Central memory CD8-positive, alpha-beta T cell (primary cell): ENCODE measurements at regions not wholly inside any gene's neighbourhood (a gene's known extent, or its start where the extent isn't known, plus 50 kb on each side); places are given as distances from the start of the nearest gene placed in this dataset.

ENCODE experiments used
- ATAC-seq: fragments of 150-1000 bp; cut with Tn5 transposase; replicated peaks from 2 replicates; pipeline ENCODE4 v1.10.0; 2022; ENCODE audit warnings: mild to moderate bottlenecking, moderate FRiP score, moderate number of reproducible peaks; ENCODE audit not compliant: poor library complexity, severe bottlenecking; ENCODE audit errors: extremely low read depth
- DNase-seq, 2 donors: peaks; one replicate each; pipeline ENCODE4 v3.0.0; 2021; ENCODE audit warnings: low spot score in 2 of 2
- H3K27ac Mint-ChIP-seq: one replicate; pipeline ENCODE4 v1.8.0; 2022; ENCODE audit warnings: low read depth, mild to moderate bottlenecking, moderate library complexity, mixed read lengths
- H3K27me3 Mint-ChIP-seq: one replicate; pipeline ENCODE4 v1.8.0; 2022; ENCODE audit warnings: mixed read lengths
- H3K36me3 Mint-ChIP-seq: one replicate; pipeline ENCODE4 v1.8.0; 2022; ENCODE audit warnings: mild to moderate bottlenecking, moderate library complexity, mixed read lengths; ENCODE audit not compliant: insufficient read depth
- H3K4me1 Mint-ChIP-seq: one replicate; pipeline ENCODE4 v1.8.0; 2022; ENCODE audit warnings: mixed read lengths
- H3K4me3 Mint-ChIP-seq: one replicate; pipeline ENCODE4 v1.8.0; 2022; ENCODE audit warnings: mild to moderate bottlenecking, moderate library complexity, mixed read lengths
- H3K9me3 Mint-ChIP-seq: one replicate; pipeline ENCODE4 v1.8.0; 2022; ENCODE audit warnings: mixed read lengths

DNA sequence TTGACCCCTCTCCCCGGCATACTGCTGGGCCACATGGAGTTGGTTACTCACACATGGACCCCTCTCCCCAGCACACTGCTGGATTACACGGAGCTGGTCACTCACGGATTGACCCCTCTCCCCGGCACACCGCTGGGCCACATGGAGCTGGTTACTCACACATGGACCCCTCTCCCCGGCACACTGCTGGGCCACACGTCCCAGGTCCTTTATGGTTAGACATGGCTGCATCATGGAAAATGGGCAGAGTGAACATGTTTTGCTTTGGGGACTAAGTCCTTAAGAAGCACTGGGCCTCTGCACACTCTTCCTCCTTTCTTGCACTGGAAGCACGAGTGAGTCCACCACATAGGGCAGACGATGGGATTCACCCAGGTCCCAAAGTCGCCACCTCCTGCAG, 102.1 kb upstream of the SHH start:
- DNase-seq (no peak), ATAC-seq (no peak)
- Mint-ChIP-seq H3K4me3 (no peak overlapping the region), H3K27me3 (no peaks in the 10 kb centered on the region), H3K4me1 (no peaks in the 10 kb centered on the region), H3K27ac (no peak overlapping the region), H3K9me3 (peaks cover 26% of the 10 kb centered on the region), H3K36me3 (no peaks in the 10 kb centered on the region)

DNA sequence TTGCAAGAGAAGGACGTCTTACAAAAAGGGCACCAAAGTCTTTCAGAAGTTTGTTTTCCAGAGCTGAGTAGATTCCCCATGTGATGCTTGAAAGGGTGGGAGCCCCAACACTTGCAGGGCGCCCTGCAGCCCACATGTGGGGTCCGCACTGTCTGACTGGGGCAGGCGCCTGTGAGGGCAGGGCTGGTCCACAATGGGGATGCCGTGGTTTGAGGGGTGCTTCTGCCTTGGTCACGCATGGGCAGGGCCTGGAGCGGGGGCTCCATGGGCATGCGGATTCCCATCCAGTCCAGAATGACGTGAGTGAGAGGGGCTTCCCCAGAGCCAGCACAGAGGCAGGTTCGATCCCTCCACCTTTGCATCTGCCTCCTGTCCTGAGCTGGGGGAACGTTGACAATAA, 101.5 kb upstream of the SHH start:
- no peaks in the 10 kb centered on the region for H3K36me3 Mint-ChIP-seq
- H3K4me3 Mint-ChIP-seq: no peak overlapping the region
- H3K27me3 Mint-ChIP-seq: no peaks in the 10 kb centered on the region
- ATAC-seq (no peak), DNase-seq (no peak)
- H3K9me3 Mint-ChIP-seq: peaks cover 26% of the 10 kb centered on the region
- no peak overlapping the region for H3K27ac Mint-ChIP-seq
- H3K4me1 Mint-ChIP-seq: no peaks in the 10 kb centered on the region

DNA sequence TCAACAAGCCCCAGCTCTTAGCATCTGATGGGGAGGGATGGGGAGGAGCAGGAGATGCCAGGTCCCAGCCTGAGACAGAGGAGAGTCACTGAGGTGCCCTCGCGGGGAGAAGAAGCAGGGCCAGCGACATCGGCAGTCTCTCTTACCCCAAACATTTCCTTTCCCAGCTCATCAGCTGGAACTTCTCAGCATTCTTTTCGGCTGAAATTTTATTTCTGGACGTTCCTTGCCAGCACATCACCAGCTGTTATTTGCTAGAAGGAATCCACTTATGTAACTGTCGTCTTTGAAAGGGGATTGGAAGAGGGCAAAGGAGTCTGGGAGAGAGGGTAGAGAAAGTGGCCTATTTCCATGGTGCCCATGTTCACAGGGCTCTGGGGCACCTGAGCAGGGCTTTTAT, 101.0 kb upstream of the SHH start:
- ATAC-seq (no peak), DNase-seq (no peak)
- Mint-ChIP-seq H3K4me1 (no peaks in the 10 kb centered on the region), H3K36me3 (no peaks in the 10 kb centered on the region), H3K27ac (no peak overlapping the region), H3K27me3 (no peaks in the 10 kb centered on the region), H3K4me3 (no peak overlapping the region), H3K9me3 (peaks cover 21% of the 10 kb centered on the region)

DNA sequence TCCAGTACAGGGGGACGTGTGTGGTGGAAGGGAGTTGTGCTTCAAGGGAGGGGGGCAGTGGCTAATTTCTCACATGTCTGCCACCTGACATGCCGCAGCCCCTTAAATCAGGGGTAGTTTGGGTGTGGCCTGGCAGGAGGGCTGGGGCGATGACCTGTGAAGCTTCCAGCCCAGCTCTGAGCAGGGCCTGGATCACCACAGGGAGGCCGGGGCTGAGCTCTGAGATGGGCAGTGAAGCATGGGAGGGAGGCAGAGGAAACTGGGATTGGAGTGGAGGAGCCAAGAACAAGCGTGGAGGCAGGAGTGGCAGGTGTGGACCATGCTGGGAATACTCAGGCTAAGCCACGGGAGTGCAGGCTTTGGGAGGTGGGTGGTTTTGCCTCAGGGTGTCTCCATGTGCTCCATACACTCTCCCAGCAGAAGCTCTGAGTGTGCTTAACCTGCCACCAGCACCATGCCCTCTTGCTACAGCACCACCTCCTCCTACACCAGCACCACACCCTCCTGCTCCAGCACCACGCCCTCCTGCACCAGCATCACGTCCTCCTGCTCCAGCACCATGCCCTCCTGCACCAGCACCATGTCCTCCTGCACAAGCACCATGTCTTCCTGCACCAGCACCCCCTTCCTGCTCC, 99.3 kb upstream of the SHH start:
- Mint-ChIP-seq H3K27me3 (peaks cover 6% of the 10 kb centered on the region), H3K36me3 (peaks cover 1% of the 10 kb centered on the region), H3K9me3 (peaks cover 20% of the 10 kb centered on the region), H3K4me1 (no peaks in the 10 kb centered on the region), H3K27ac (no peak overlapping the region), H3K4me3 (no peak overlapping the region)
- no peak for DNase-seq
- no peak for ATAC-seq

DNA sequence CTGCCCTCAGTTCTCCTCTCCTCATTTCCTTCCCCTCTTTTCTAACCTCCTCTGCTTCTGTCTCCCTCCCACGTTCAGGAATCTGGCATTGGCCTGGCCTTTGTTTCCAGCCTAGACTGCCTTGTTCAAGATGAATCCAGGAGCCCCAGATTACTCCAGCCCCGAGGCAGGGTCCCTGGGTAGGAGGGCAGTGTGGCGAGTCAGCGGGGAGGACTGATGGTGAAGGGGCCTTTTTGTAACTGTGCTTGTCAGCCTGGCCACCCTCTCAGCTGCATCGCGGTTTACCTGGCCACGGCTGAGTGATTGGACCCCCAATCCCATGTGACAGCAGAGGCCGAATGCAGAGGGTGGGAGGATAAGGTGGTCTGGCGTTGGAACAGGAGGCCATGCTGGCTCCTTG, 96.1 kb upstream of the SHH start:
- Mint-ChIP-seq H3K4me1 (no peaks in the 10 kb centered on the region), H3K36me3 (peaks cover 1% of the 10 kb centered on the region), H3K9me3 (peaks cover 20% of the 10 kb centered on the region), H3K27me3 (peaks cover 23% of the 10 kb centered on the region), H3K4me3 (no peak overlapping the region), H3K27ac (no peak overlapping the region)
- DNase-seq: no peak
- ATAC-seq: no peak

DNA sequence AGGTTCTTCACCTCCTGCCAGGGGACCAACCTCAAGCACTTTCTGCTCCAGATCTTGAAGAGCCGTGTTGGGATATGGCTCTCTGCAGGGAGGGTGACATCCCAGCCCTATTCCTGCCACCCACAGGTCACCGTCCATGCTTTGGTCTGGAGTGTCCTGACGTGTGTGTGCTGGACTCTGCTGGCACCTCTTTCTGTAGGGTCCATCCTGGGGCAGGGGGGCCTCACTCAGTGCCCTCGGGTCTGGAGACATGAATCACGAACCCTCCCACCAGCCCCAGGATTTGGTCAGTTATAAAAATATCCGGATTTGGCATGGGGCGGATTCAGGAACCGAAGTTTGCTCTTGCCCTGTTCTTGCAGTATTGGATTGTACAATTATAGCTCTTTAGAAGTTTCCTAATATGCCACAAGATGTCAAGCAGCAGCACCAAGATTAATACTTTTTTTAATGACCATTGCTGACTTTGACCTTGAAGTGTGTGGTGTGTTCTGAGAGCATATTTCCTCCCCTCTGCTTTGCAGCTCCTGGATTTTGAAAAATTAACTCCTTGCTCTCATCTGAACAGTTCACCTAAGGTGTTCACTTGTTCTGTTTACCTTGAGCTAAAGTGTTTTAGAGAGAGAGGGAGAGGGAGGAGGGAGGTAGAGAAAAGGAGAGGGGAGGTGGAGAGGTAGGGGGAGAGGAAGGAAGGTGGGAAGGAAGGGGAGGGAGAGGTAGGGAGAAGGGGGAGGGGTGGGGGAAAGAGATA, 95.4 kb upstream of the SHH start:
- Mint-ChIP-seq H3K4me3 (no peak overlapping the region), H3K27me3 (peaks cover 25% of the 10 kb centered on the region), H3K9me3 (peaks cover 20% of the 10 kb centered on the region), H3K27ac (no peak overlapping the region), H3K4me1 (no peaks in the 10 kb centered on the region), H3K36me3 (peaks cover 1% of the 10 kb centered on the region)
- ATAC-seq: no peak
- no peak for DNase-seq

DNA sequence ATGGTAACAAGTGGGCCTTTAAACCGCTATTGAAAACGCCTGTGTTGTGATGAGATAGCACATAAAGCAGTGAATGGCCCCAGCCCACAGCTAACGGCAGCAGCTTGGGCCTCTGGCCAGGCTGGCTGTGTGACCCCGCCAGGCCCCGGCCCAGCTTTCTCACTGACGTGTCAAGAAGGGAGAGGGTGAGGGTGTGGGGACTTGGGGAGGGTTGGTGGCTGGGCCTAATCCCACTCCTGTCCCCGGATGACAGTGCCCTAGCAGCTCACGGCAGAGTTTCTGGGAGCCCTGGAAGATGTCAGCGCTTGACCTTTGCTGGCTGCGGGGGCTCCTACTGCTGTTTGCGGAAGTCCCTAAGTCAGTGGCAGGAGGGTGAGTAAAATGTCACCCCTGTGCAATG, 88.9 kb upstream of the SHH start:
- no peak overlapping the region for H3K27ac Mint-ChIP-seq
- no peak overlapping the region for H3K4me3 Mint-ChIP-seq
- H3K4me1 Mint-ChIP-seq: no peaks in the 10 kb centered on the region
- ATAC-seq (no peak), DNase-seq (no peak)
- H3K9me3 Mint-ChIP-seq: no peaks in the 10 kb centered on the region
- no peaks in the 10 kb centered on the region for H3K36me3 Mint-ChIP-seq
- peaks cover 25% of the 10 kb centered on the region for H3K27me3 Mint-ChIP-seq

DNA sequence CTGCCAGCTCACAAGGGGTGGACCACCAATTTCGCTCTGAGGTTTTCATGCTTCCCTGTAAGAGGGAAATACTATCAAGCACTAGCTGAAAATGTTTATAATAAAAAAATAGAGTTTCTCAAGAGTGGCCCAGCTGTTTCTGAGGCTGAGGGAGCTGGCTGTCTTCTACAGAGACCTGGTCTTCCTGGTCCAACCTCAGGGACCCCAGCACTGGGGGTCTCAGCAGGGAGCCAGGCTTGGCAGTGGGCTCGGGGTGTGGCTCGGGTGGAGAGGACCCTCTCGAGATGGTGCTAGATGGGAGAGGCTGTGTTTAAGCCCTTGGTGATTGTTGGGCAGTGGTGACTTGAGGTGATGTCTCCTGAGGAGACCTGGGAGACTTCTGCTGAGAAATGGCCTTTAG, 87.3 kb upstream of the SHH start:
- Mint-ChIP-seq H3K4me1 (no peaks in the 10 kb centered on the region), H3K36me3 (no peaks in the 10 kb centered on the region), H3K4me3 (no peak overlapping the region), H3K9me3 (no peaks in the 10 kb centered on the region), H3K27ac (no peak overlapping the region), H3K27me3 (peaks cover 20% of the 10 kb centered on the region)
- no peak for ATAC-seq
- DNase-seq: no peak

DNA sequence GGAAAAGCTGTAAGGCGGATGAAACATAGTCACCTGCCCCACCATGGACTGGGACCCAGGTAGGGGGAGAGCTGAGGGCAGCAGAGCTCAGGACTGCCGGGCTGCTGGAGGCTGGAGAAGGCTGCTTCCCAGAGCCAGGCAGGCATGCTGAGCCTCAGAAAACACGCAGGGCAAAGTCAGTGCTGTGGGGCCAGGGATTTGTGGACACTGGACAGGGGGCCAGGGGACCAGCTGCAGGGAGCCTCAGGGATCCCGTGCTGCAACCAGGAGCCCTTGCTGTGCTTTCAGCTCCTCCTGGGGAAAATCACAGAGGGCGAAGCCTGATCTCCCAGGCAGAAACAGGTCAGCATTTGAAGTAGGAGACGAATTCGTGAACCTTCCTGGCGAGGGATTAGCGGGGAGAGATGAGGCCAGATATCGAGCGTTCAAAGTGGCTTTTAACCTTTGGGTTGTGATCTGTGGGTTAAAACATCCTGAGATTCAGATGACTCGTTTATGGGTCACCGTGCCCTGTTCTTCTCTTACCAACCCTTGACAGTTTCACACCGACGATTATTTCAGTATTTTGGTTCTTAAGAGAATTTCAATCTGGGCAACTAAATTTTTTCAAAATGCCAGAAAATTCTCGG, 85.6 kb upstream of the SHH start:
- no peaks in the 10 kb centered on the region for H3K9me3 Mint-ChIP-seq
- no peaks in the 10 kb centered on the region for H3K36me3 Mint-ChIP-seq
- DNase-seq: no peak
- peaks cover 11% of the 10 kb centered on the region for H3K27me3 Mint-ChIP-seq
- no peak overlapping the region for H3K4me3 Mint-ChIP-seq
- no peaks in the 10 kb centered on the region for H3K4me1 Mint-ChIP-seq
- H3K27ac Mint-ChIP-seq: no peak overlapping the region
- no peak for ATAC-seq

DNA sequence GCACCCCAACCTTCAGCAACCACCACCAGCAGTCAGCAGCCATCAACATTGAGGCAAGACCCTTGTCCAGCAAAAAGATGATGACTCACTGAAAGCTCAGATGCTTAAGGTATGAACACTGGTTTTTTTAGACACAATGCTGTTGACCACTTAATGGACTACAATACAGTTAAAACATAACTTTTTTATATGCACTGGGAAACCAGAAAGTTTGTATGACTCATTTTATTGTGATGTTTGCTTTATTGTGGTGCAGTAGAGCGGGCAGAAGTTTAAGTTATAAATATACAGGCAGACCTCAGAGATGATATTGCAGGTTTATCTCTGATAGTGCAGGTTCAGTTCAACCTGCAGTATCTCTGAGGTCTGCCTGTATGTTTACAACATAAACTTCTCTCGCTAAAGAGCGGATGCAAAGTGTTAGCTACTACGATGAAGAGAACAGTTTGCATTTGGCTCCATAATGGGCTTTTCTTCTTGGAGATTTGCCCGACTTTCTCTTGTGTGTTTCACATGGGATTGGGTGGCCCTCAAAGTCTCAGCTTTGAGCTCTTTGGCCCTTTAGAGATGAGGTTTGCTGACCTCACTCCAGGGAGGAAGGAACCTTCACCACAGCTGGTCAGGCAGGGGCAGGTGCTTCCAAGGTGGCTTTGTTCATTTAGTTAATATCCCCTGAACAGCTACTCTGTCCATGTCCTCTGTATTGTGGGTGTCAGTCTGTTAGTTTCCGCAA, 84.4 kb upstream of the SHH start:
- Mint-ChIP-seq H3K4me1 (no peaks in the 10 kb centered on the region), H3K9me3 (peaks cover 2% of the 10 kb centered on the region), H3K4me3 (no peak overlapping the region), H3K27me3 (peaks cover 11% of the 10 kb centered on the region), H3K36me3 (no peaks in the 10 kb centered on the region), H3K27ac (no peak overlapping the region)
- no peak for DNase-seq
- no peak for ATAC-seq

DNA sequence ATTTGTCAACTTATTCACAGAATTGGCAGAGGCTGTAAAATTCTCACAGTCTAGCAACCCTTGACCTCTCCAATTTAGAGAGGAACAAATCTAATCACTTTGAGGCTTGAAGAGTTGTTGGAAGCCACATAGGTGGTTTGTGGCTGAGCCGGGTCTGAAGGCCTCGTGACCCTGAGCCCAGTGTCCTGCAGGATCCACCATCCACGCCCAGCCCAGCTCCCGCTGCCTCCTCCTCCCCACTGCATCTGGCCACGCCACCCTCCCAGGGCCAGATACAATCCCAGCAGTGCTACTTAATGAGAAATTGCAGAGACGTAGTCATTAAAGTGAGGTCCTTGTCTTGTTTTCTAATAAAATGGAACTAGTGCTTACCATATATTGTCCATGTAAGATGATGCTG, 81.4 kb upstream of the SHH start:
- peaks cover 11% of the 10 kb centered on the region for H3K27me3 Mint-ChIP-seq
- H3K27ac Mint-ChIP-seq: no peak overlapping the region
- no peaks in the 10 kb centered on the region for H3K36me3 Mint-ChIP-seq
- no peak for DNase-seq
- H3K9me3 Mint-ChIP-seq: peaks cover 7% of the 10 kb centered on the region
- H3K4me1 Mint-ChIP-seq: no peaks in the 10 kb centered on the region
- no peak for ATAC-seq
- no peak overlapping the region for H3K4me3 Mint-ChIP-seq

DNA sequence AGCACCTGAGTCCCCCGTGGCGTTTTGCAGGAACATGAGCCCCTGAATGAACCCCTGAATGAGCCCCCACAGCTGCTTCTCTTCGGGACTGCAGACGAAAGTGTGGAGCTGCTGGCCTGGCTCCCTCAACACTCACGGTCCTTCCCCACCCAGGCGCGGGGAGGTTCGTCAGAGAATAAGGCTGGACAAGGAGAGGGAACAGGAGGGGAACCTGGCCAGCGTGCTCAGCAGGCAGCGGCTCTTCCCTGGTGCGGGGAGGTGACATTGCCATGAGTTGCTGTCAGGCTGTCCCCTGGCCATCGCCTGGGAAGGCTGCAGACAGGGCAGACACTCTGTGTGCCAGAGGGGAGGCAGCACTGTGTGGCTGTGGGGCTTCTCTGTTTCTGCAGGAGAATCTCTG, 80.9 kb upstream of the SHH start:
- no peaks in the 10 kb centered on the region for H3K36me3 Mint-ChIP-seq
- no peak overlapping the region for H3K27ac Mint-ChIP-seq
- DNase-seq (no peak), ATAC-seq (no peak)
- H3K4me1 Mint-ChIP-seq: no peaks in the 10 kb centered on the region
- H3K27me3 Mint-ChIP-seq: peaks cover 11% of the 10 kb centered on the region
- no peak overlapping the region for H3K4me3 Mint-ChIP-seq
- H3K9me3 Mint-ChIP-seq: peaks cover 7% of the 10 kb centered on the region
